NCI-H2107 treated with DMSO at 0.1 percent for 48 hours (cell line): ENCODE measurements at regions not wholly inside any gene's neighbourhood (a gene's known extent, or its start where the extent isn't known, plus 50 kb on each side); places are given as distances from the start of the nearest gene placed in this dataset.
"Not testable (repeated sequence)": the region's sequence is repeated elsewhere in the genome, so short reads cannot be mapped to it uniquely, and the experiment has no call there.

ENCODE experiments used
- DNase-seq: peaks from one replicate; lab custom pipeline; 2025; ENCODE audit not compliant: unreplicated experiment; lab: John Stamatoyannopoulos, UW

GRCh38 chr3:185306286-185306685 is 52.4 kb upstream of the EHHADH start:
- not testable (repeated sequence) for DNase-seq

GRCh38 chr3:185306847-185307246 is 53.0 kb upstream of the EHHADH start:
- no peak for DNase-seq

GRCh38 chr3:185308126-185308754 is 54.4 kb upstream of the EHHADH start:
- DNase-seq = peak; percentile 75

GRCh38 chr3:185309302-185309701 is 53.6 kb upstream of the MAP3K13 start:
- DNase-seq = no peak

- DNase-seq = no peak
These were observed 53.1 kb upstream of the MAP3K13 start for GRCh38 chr3:185309795-185310194.

GRCh38 chr3:185311991-185312390 is 50.9 kb upstream of the MAP3K13 start:
- DNase-seq = no peak
